PC-3 (cell line): ENCODE measurements at regions not wholly inside any gene's neighbourhood (a gene's known extent, or its start where the extent isn't known, plus 50 kb on each side); places are given as distances from the start of the nearest gene placed in this dataset.

ENCODE experiments used
- EZH2 ChIP-seq: fragments of 300-600 bp; sonication (generic); IDR thresholded peaks from one replicate; pipeline ENCODE4 v1.6.1; 2017; ENCODE audit warnings: antibody characterized with exemption, mild to moderate bottlenecking, low read length; ENCODE audit not compliant: unreplicated experiment
- TF ChIP-seq, protein P1 (sequence below): fragments of 300-600 bp; sonication (generic); conservative IDR thresholded peaks from 2 replicates; pipeline ENCODE4 v1.5.1; 2017; ENCODE audit warnings: antibody characterized with exemption, low read depth, mild to moderate bottlenecking, low read length

DNA sequence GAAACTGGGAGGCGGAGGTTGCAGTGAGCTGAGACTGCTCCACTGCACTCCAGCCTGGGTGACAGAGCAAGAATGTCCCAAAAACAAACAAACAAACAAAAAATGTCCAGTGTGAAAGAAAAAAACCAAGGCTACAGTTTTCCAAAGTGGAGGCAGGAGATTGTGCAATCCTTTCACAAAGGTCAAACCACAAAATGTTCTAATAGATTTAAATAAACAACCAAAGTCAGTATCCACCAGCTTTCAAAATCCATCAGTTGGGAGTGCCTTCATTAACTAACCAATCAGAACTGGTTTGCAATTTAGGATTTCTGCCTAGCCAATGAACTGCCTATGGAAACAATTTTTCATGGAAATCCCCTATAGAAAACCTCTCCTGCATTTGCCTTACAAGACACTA lies 52.3 kb upstream of the TRIM9 start:
- TF ChIP-seq, protein P1, sequence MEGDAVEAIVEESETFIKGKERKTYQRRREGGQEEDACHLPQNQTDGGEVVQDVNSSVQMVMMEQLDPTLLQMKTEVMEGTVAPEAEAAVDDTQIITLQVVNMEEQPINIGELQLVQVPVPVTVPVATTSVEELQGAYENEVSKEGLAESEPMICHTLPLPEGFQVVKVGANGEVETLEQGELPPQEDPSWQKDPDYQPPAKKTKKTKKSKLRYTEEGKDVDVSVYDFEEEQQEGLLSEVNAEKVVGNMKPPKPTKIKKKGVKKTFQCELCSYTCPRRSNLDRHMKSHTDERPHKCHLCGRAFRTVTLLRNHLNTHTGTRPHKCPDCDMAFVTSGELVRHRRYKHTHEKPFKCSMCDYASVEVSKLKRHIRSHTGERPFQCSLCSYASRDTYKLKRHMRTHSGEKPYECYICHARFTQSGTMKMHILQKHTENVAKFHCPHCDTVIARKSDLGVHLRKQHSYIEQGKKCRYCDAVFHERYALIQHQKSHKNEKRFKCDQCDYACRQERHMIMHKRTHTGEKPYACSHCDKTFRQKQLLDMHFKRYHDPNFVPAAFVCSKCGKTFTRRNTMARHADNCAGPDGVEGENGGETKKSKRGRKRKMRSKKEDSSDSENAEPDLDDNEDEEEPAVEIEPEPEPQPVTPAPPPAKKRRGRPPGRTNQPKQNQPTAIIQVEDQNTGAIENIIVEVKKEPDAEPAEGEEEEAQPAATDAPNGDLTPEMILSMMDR = no peak
- TF ChIP-seq EZH2 = no peak
